Upper lobe of left lung (tissue), 6 donors: ENCODE measurements at regions not wholly inside any gene's neighbourhood (a gene's known extent, or its start where the extent isn't known, plus 50 kb on each side); places are given as distances from the start of the nearest gene placed in this dataset.

Experiments used
- ATAC-seq, 2 donors: fragments of 200-7000 bp; cut with Tn5 transposase; one replicate each; pipeline ENCODE4 v1.9.1; 2022; ENCODE audit warnings: mild to moderate bottlenecking in 2 of 2, moderate library complexity in 2 of 2; ENCODE audit not compliant: low FRiP score in 2 of 2
- DNase-seq, 2 donors: peaks; one replicate each; pipeline ENCODE4 v3.0.0-alpha.2; 2019 to 2020
- H3K27ac ChIP-seq, 4 donors: fragments of 200-600 bp; sonication (generic); one replicate each; pipeline ENCODE4 v1.5.1; 2016 to 2019
- H3K27me3 ChIP-seq, 4 donors: fragments of 200-600 bp; sonication (generic); one replicate each; pipeline ENCODE4 v1.5.1; 2017 to 2019
- H3K36me3 ChIP-seq, 4 donors: fragments of 200-600 bp; sonication (generic); one replicate each; pipeline ENCODE4 v1.5.1; 2016 to 2019
- H3K4me1 ChIP-seq, 4 donors: fragments of 200-600 bp; sonication (generic); one replicate each; pipeline ENCODE4 v1.5.1; 2018 to 2019
- H3K4me3 ChIP-seq, 4 donors: fragments of 200-600 bp; sonication (generic); one replicate each; pipeline ENCODE4 v1.5.1; 2017 to 2019; ENCODE audit warnings: mild to moderate bottlenecking in 2 of 4, moderate library complexity in 1 of 4
- H3K9me3 ChIP-seq, 4 donors: fragments of 200-600 bp; sonication (generic); one replicate each; pipeline ENCODE4 v1.5.1; 2018 to 2019
- CTCF ChIP-seq, 6 experiments: fragments of 450-650 bp in 4 of 6; fragments of 200-600 bp in 2 of 6; sonication (generic) in 2 of 6; IDR thresholded peaks; one replicate each; pipeline ENCODE4 v1.5.1; 2016 to 2019; ENCODE audit warnings: antibody characterized with exemption in 6 of 6
- EP300 ChIP-seq, 4 donors: sonication (generic); formaldehyde crosslinking; IDR thresholded peaks; one replicate each; pipeline ENCODE4 v1.5.1; 2017; ENCODE audit warnings: antibody characterized with exemption in 4 of 4, control low read depth in 2 of 4
- POLR2A ChIP-seq, 4 donors: fragments of 450-650 bp; IDR thresholded peaks; one replicate each; pipeline ENCODE4 v1.5.1; 2016 to 2017; ENCODE audit warnings: antibody characterized with exemption in 4 of 4, mild to moderate bottlenecking in 2 of 4
- POLR2AphosphoS5 ChIP-seq, 2 donors: sonication (generic); formaldehyde crosslinking; IDR thresholded peaks; one replicate each; pipeline ENCODE4 v1.5.1; 2017; ENCODE audit warnings: antibody characterized with exemption in 2 of 2
- WGBS, 2 donors: methylation state at CpG; one replicate each; pipeline ENCODE4 v1.1.5; 2017 to 2018; 5-methylcytosine and 5-hydroxymethylcytosine counted together
- donor health status: DM: no; HTN: no; CAD: no; lungs with moderate emphysema.
- donor health status: DM: no; HTN: yes; CAD: no; lungs with severe emphysema.

DNA sequence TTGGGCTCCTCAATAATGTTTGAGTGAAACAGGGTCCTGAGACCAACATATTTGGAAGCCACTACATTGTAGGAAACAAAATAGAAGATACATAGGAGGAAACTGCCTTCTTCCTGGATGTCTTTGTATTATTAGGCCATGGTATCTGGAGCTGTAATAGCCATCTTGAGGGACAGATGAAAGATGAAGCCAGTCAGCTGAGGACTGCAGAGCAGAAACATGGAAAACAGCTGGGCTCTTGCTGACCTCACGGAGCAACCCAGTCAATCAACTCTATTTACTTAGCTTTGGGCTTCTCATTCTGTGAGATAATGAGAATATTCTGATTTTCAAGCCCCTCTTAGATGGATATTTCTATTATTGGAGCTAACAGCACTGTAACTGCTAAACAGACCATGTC, 962.4 kb downstream of the BCL11B start:
- Histone ChIP-seq H3K36me3 (no peaks in the 10 kb centered on the region), H3K27me3 (no peaks in the 10 kb centered on the region), H3K27ac (no peak overlapping the region), H3K4me3 (no peak overlapping the region), H3K9me3 (no peaks in the 10 kb centered on the region), H3K4me1 (no peaks in the 10 kb centered on the region)
- 44 to 76% methylated on average over 1 of the region's 1 CpG for WGBS, 2 donors
- DNase-seq (no peak), ATAC-seq (no peak)
- TF ChIP-seq POLR2AphosphoS5 (IDR thresholded peaks at IDR 0.05) (no peak), EP300 (IDR thresholded peaks at IDR 0.05) (no peak), POLR2A (IDR thresholded peaks at IDR 0.05) (no peak), CTCF (IDR thresholded peaks at IDR 0.05) (no peak)

- no peaks in the 10 kb centered on the region for H3K27me3 ChIP-seq
- H3K27ac ChIP-seq, result no peak overlapping the region
- TF ChIP-seq POLR2A (IDR thresholded peaks at IDR 0.05), result no peak
- no peak for TF ChIP-seq POLR2AphosphoS5 (IDR thresholded peaks at IDR 0.05)
- no peak for TF ChIP-seq EP300 (IDR thresholded peaks at IDR 0.05)
- TF ChIP-seq CTCF (IDR thresholded peaks at IDR 0.05), result no peak
- no peak overlapping the region for H3K4me3 ChIP-seq
- H3K9me3 ChIP-seq, result no peaks in the 10 kb centered on the region
- H3K36me3 ChIP-seq, result no peaks in the 10 kb centered on the region
- no peaks in the 10 kb centered on the region for H3K4me1 ChIP-seq
- 77 to 89% methylated on average over 1 of the region's 1 CpG for WGBS, 2 donors
- DNase-seq (no peak), ATAC-seq (no peak)
These were observed 960.0 kb downstream of the BCL11B start for GRCh38 chr14:98312006-98312405.

GRCh38 chr14:98321841-98322240, 950.2 kb downstream of the BCL11B start:
- no peak for ATAC-seq
- Histone ChIP-seq H3K4me3 (no peak overlapping the region), H3K36me3 (no peaks in the 10 kb centered on the region), H3K9me3 (peaks cover 4 to 10% (median 6%) of the 10 kb centered on the region in 4 donors), H3K27me3 (no peaks in the 10 kb centered on the region), H3K4me1 (no peaks in the 10 kb centered on the region), H3K27ac (no peak overlapping the region)
- WGBS, 2 donors, result 74 to 76% methylated on average over 3 of the region's 3 CpGs
- TF ChIP-seq CTCF (IDR thresholded peaks at IDR 0.05), result no peak
- TF ChIP-seq POLR2AphosphoS5 (IDR thresholded peaks at IDR 0.05), result no peak
- TF ChIP-seq POLR2A (IDR thresholded peaks at IDR 0.05), result no peak
- no peak for TF ChIP-seq EP300 (IDR thresholded peaks at IDR 0.05)
- DNase-seq, result no peak

- Histone ChIP-seq H3K27ac (no peak overlapping the region), H3K36me3 (no peaks in the 10 kb centered on the region), H3K4me1 (no peaks in the 10 kb centered on the region), H3K27me3 (no peaks in the 10 kb centered on the region), H3K4me3 (no peak overlapping the region), H3K9me3 (peaks cover 0 to 8% (median 5%) of the 10 kb centered on the region in 4 donors)
- ATAC-seq, result no peak
- DNase-seq, result no peak
- TF ChIP-seq POLR2A (IDR thresholded peaks at IDR 0.05) (no peak), EP300 (IDR thresholded peaks at IDR 0.05) (no peak), CTCF (IDR thresholded peaks at IDR 0.05) (no peak), POLR2AphosphoS5 (IDR thresholded peaks at IDR 0.05) (no peak)
- WGBS, 2 donors, result 81 to 86% methylated on average over 2 of the region's 2 CpGs
These were observed 948.2 kb downstream of the BCL11B start for GRCh38 chr14:98323836-98324235.

DNA sequence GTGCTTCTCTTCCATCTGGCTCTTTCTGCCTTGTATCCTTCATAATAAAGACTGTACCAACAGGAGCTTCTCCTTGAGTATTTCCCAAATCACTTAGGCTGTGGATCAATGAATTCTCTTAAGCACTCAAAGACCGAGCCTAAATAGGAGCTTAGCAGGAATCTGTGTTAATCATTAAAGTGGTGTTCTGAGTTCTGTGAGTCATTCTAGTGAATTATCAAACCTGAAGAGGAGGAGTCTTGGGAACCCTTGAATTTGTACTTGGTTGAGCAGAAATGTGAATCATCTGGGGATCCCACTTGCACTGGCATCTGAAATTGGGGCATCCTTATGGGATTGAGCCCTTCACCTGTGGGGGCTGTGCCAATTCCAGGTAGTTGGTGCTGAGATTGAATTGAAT, 946.2 kb downstream of the BCL11B start:
- no peaks in the 10 kb centered on the region for H3K27me3 ChIP-seq
- ATAC-seq, result no peak
- no peak for TF ChIP-seq EP300 (IDR thresholded peaks at IDR 0.05)
- TF ChIP-seq POLR2AphosphoS5 (IDR thresholded peaks at IDR 0.05), result no peak
- no peak for TF ChIP-seq CTCF (IDR thresholded peaks at IDR 0.05)
- TF ChIP-seq POLR2A (IDR thresholded peaks at IDR 0.05), result no peak
- H3K9me3 ChIP-seq, result no peaks in the 10 kb centered on the region
- DNase-seq, result no peak
- no peaks in the 10 kb centered on the region for H3K4me1 ChIP-seq
- H3K27ac ChIP-seq, result no peak overlapping the region
- no peaks in the 10 kb centered on the region for H3K36me3 ChIP-seq
- 78 to 100% methylated on average over 1 of the region's 1 CpG for WGBS, 2 donors
- no peak overlapping the region for H3K4me3 ChIP-seq
